Activated CD4-positive, alpha-beta T cell treated with anti-CD3 and anti-CD28 coated beads, Interleukin-2, amount 10 ng/mL, durations not matched to agents 7 days and 5 days (primary cell): ENCODE measurements at regions not wholly inside any gene's neighbourhood (a gene's known extent, or its start where the extent isn't known, plus 50 kb on each side); places are given as distances from the start of the nearest gene placed in this dataset.
"Not testable (repeated sequence)": the region's sequence is repeated elsewhere in the genome, so short reads cannot be mapped to it uniquely, and the experiment has no call there.

Source experiments
- CTCF ChIA-PET: fragments of 350-600 bp; sonication (Branson Sonifier 250); formaldehyde crosslinking; loops from one replicate; lab custom pipeline; 2021; ENCODE audit warnings: antibody characterized with exemption; lab: Charles Lee
- POLR2A ChIA-PET: fragments of 350-600 bp; sonication (Branson Sonifier 250); formaldehyde crosslinking; loops from one replicate; lab custom pipeline; 2021; ENCODE audit warnings: antibody characterized with exemption; lab: Charles Lee
- DNase-seq: peaks from one replicate; pipeline ENCODE4 v3.0.0-alpha.2; 2020
- H3K27ac Mint-ChIP-seq: one replicate; pipeline ENCODE4 v1.8.0; 2021; ENCODE audit warnings: mild to moderate bottlenecking, moderate library complexity, mixed read lengths
- H3K27me3 Mint-ChIP-seq: one replicate; pipeline ENCODE4 v1.8.0; 2021; ENCODE audit warnings: mixed read lengths
- H3K36me3 Mint-ChIP-seq: one replicate; pipeline ENCODE4 v1.8.0; 2021; ENCODE audit warnings: low read depth, mixed read lengths
- H3K4me1 Mint-ChIP-seq: one replicate; pipeline ENCODE4 v1.8.0; 2021; ENCODE audit warnings: mixed read lengths
- H3K4me3 Mint-ChIP-seq: one replicate; pipeline ENCODE4 v1.8.0; 2021; ENCODE audit warnings: mild to moderate bottlenecking, moderate library complexity, mixed read lengths
- H3K9me3 Mint-ChIP-seq: one replicate; pipeline ENCODE4 v1.8.0; 2021; ENCODE audit warnings: mixed read lengths

DNA sequence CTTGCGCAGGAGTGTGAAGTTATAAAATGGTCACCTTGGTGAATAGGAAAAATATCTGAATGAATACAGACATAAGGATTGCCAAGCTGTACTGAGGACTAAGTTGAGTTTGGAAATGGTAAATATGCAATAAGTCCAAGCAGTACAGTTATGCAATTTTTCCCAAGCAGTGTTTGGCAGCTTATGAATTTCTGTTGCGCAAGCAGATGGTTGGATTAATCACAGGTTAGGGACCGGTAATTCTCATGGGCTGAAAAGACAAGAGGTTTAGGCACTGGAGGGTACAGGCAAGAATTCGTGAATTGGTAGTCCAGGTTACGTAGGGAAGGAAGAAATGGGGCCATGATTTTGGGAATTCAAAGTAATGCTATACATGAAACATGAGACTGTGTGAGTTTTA is 210.3 kb downstream of the RAP2B start:
- H3K4me3 Mint-ChIP-seq, result no peak overlapping the region
- ChIA-PET CTCF (no interaction called here), POLR2A (no interaction called here)
- peaks cover 11% of the 10 kb centered on the region for H3K9me3 Mint-ChIP-seq
- no peak for DNase-seq
- H3K27ac Mint-ChIP-seq, result no peak overlapping the region
- no peaks in the 10 kb centered on the region for H3K27me3 Mint-ChIP-seq
- H3K36me3 Mint-ChIP-seq, result no peaks in the 10 kb centered on the region
- H3K4me1 Mint-ChIP-seq, result no peaks in the 10 kb centered on the region

GRCh38 chr3:153373606-153374005 is 211.6 kb downstream of the RAP2B start:
- H3K4me1 Mint-ChIP-seq, result no peaks in the 10 kb centered on the region
- H3K27me3 Mint-ChIP-seq, result no peaks in the 10 kb centered on the region
- CTCF ChIA-PET, result no interaction called here

GRCh38 chr3:153378366-153378765 is 216.3 kb downstream of the RAP2B start:
- CTCF ChIA-PET, H3K27ac Mint-ChIP-seq, DNase-seq, H3K4me1 Mint-ChIP-seq, H3K27me3 Mint-ChIP-seq, H3K36me3 Mint-ChIP-seq, H3K9me3 Mint-ChIP-seq, POLR2A ChIA-PET, H3K4me3 Mint-ChIP-seq: not testable (repeated sequence)

More at GRCh38 chr3:153373606-153374005, 211.6 kb downstream of the RAP2B start:
- POLR2A ChIA-PET, result no interaction called here
- H3K4me3 Mint-ChIP-seq, result no peak overlapping the region
- H3K36me3 Mint-ChIP-seq, result no peaks in the 10 kb centered on the region
- no peak overlapping the region for H3K27ac Mint-ChIP-seq
- DNase-seq, result no peak
- peaks cover 12% of the 10 kb centered on the region for H3K9me3 Mint-ChIP-seq

DNA sequence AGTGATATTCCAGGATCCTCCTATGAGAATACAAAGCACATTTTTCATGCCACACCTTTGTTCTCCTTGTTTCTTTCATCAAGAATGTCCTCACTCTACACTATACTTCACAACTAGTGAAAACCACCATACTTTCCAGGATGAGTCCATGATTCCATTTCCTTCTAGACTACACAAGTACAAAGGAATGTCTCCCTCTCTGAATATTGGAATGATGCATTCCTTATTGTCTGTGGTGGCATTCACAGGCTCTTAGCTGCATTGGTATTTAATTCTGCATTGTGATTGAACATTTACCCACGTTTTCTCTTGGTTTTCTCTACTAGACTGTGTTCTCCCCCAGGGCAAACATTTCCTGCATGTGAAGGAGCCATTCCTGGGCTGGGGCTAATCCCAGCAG is 217.5 kb downstream of the RAP2B start:
- Mint-ChIP-seq H3K4me3 (no peak overlapping the region), H3K27ac (no peak overlapping the region), H3K4me1 (no peaks in the 10 kb centered on the region), H3K36me3 (no peaks in the 10 kb centered on the region), H3K9me3 (peaks cover 3% of the 10 kb centered on the region), H3K27me3 (no peaks in the 10 kb centered on the region)
- POLR2A ChIA-PET, result no interaction called here
- DNase-seq, result no peak
- CTCF ChIA-PET, result interaction anchor here (0.7 kb wide), 1 partner anchor 28 kb away, joined by 3 read pairs; no protein-coding TSS in a partner anchor

DNA sequence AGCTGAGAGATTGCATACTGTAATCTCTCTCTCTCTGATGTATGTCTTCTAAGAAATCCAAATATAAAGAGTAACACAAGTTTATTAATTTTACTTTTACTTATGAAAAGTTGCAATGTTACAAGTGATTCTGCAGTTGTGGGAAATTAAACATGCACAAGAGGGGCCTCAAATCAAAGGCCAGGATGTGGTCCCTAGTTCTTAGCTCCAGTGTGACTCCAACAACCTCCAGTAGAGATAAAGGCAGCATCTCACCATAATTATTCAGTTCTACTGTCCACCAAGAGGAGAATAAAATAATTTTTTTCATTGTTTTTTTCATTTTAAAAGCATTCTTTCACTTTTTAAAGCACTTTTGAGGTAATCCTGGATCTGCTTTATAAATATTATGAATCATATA is 223.3 kb downstream of the RAP2B start:
- DNase-seq, result no peak
- ChIA-PET CTCF (no interaction called here), POLR2A (no interaction called here)
- Mint-ChIP-seq H3K27ac (no peak overlapping the region), H3K36me3 (no peaks in the 10 kb centered on the region), H3K9me3 (no peaks in the 10 kb centered on the region), H3K27me3 (no peaks in the 10 kb centered on the region), H3K4me3 (no peak overlapping the region), H3K4me1 (no peaks in the 10 kb centered on the region)

GRCh38 chr3:153392363-153392762 is 230.3 kb downstream of the RAP2B start:
- H3K4me1 Mint-ChIP-seq, result no peaks in the 10 kb centered on the region
- DNase-seq, result no peak
- ChIA-PET POLR2A (no interaction called here), CTCF (no interaction called here)
- no peak overlapping the region for H3K4me3 Mint-ChIP-seq
- H3K27me3 Mint-ChIP-seq, result no peaks in the 10 kb centered on the region
- no peaks in the 10 kb centered on the region for H3K36me3 Mint-ChIP-seq
- H3K9me3 Mint-ChIP-seq, result peaks cover 16% of the 10 kb centered on the region
- no peak overlapping the region for H3K27ac Mint-ChIP-seq

DNA sequence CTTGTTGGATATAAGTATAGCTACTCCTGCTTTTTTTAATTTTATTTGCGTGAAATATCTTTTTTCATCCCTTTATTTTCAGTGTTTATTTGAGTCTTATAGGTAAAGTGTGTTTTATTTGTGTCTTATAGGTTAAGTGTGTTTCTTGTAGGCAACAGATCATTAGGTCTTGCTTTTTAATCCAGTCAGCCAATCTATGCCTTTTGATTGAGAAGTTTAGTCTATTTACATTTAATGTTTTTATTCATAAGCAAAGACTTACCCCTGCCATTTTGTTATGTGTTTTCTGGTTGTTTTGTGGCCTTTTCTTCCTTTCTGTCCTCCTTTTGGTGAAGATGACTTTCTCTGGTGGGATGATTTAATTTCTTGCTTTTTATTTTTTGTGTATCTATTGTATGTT is 232.0 kb downstream of the RAP2B start:
- H3K9me3 Mint-ChIP-seq, result peaks cover 16% of the 10 kb centered on the region
- no peak overlapping the region for H3K27ac Mint-ChIP-seq

DNA sequence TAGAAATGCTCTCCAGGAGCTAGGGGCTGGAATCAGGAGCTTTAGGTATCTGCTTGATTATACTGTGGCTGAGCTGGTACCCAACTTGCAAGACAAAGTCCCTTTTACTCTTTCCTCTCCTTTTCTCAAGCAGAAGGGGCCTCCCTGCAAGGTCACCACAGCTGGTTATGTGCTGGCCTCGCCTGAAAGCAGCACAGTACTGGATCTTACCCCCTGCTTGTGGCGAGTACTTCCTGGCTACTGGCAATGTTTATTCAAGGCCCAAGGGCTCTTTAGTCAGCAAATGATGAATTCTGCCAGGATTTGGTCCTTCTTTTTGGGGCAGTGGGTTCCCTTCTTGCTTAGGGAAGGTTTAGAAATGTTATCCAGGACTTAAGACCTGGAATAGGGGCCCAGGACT is 234.6 kb downstream of the RAP2B start:
- CTCF ChIA-PET, result no interaction called here
- H3K4me3 Mint-ChIP-seq, result no peak overlapping the region
- H3K27me3 Mint-ChIP-seq, result no peaks in the 10 kb centered on the region
- H3K27ac Mint-ChIP-seq, result no peak overlapping the region
- POLR2A ChIA-PET, result no interaction called here
- no peaks in the 10 kb centered on the region for H3K36me3 Mint-ChIP-seq
- no peak for DNase-seq
- H3K9me3 Mint-ChIP-seq, result peaks cover 16% of the 10 kb centered on the region
- peaks cover 26% of the 10 kb centered on the region for H3K4me1 Mint-ChIP-seq

More for the DNA sequence above, 232.0 kb downstream of the RAP2B start:
- Mint-ChIP-seq H3K4me1 (peaks cover 6% of the 10 kb centered on the region), H3K36me3 (no peaks in the 10 kb centered on the region), H3K27me3 (no peaks in the 10 kb centered on the region), H3K4me3 (no peak overlapping the region)
- DNase-seq, result no peak
- ChIA-PET CTCF (no interaction called here), POLR2A (no interaction called here)

DNA sequence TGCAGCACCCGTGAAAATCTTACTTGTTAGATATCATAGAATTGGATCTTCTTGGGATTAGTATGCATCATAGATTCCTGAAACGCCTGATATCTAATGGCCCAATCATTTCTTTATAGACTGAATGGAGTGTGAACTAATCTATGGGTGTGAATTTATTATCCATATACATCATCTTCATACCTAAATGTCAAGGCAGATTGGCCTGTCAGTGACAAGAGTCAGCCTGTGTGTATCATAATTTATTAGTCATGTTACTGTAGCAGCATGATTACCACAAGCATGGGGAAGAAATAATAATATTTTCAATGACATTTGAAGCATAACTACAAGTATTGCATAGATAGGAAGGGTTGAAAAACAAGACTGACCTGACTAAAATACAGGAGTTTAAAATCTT is 235.8 kb downstream of the RAP2B start:
- Mint-ChIP-seq H3K27ac (no peak overlapping the region), H3K4me1 (peaks cover 26% of the 10 kb centered on the region), H3K27me3 (no peaks in the 10 kb centered on the region), H3K36me3 (no peaks in the 10 kb centered on the region), H3K4me3 (no peak overlapping the region), H3K9me3 (peaks cover 15% of the 10 kb centered on the region)
- ChIA-PET POLR2A (no interaction called here), CTCF (no interaction called here)
- no peak for DNase-seq

DNA sequence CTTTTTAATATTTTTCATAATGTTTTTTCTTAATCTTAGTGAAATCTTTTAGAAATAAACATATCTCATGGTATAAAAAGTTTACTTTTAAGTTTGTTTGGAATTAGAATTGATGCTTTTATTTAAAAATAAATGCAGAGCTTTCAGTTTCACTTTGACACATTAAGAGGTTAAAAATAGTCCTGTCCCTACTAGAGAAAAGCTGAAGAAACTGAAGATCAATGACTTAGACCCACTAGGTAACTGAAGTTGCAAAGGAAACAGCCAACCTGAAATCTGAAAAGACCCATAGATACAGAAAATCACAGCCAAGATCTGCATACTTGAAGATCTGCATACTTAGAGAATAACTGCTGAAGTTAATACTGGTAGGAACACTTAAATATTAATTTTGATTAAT is 237.6 kb downstream of the RAP2B start:
- Mint-ChIP-seq H3K4me3 (no peak overlapping the region), H3K27me3 (no peaks in the 10 kb centered on the region), H3K4me1 (peaks cover 26% of the 10 kb centered on the region)

GRCh38 chr3:153400641-153401040 is 238.6 kb downstream of the RAP2B start:
- Mint-ChIP-seq H3K4me1 (peaks cover 26% of the 10 kb centered on the region), H3K27ac (no peak overlapping the region), H3K27me3 (no peaks in the 10 kb centered on the region), H3K9me3 (peaks cover 8% of the 10 kb centered on the region), H3K36me3 (no peaks in the 10 kb centered on the region), H3K4me3 (no peak overlapping the region)
- POLR2A ChIA-PET, result no interaction called here
- no peak for DNase-seq
- CTCF ChIA-PET, result interaction anchor here (0.6 to 0.7 kb wide), 2 partner anchors 172 to 377 kb away, joined by 3 read pairs; no protein-coding TSS in a partner anchor

More for the DNA sequence above, 237.6 kb downstream of the RAP2B start:
- DNase-seq, result peak; percentile 14
- POLR2A ChIA-PET, result no interaction called here
- CTCF ChIA-PET, result interaction anchor here (0.9 kb wide), 1 partner anchor 19 kb away, joined by 3 read pairs; no protein-coding TSS in a partner anchor
- H3K9me3 Mint-ChIP-seq, result peaks cover 12% of the 10 kb centered on the region
- peak overlapping the region; percentile 50 for H3K27ac Mint-ChIP-seq
- no peaks in the 10 kb centered on the region for H3K36me3 Mint-ChIP-seq

- Mint-ChIP-seq H3K4me3 (no peak overlapping the region), H3K9me3 (peaks cover 4% of the 10 kb centered on the region), H3K36me3 (no peaks in the 10 kb centered on the region), H3K4me1 (peaks cover 19% of the 10 kb centered on the region), H3K27me3 (peaks cover 2% of the 10 kb centered on the region), H3K27ac (no peak overlapping the region)
- DNase-seq, result no peak
- CTCF ChIA-PET, result no interaction called here
- POLR2A ChIA-PET, result no interaction called here
Observed at GRCh38 chr3:153404157-153404556, 242.1 kb downstream of the RAP2B start.

DNA sequence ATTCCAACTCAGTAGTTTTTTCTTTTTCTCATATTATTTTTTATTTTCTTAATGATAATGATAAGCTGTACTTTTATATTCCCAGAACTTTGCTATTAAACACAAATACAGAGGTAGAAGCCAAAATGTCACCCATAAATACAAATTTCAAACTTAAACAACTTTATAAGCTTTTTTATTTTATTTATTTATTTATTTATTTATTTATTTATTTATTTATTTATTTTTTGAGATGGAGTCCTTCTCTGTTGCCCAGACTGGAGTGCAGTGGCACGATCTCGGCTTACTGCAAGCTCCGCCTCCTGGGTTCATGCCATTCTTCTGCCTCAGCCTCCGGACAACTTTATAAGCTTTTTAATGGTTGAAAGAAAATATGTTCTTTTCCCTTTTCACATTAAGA is 243.3 kb downstream of the RAP2B start:
- H3K9me3 Mint-ChIP-seq, H3K27ac Mint-ChIP-seq, POLR2A ChIA-PET, H3K27me3 Mint-ChIP-seq, H3K4me3 Mint-ChIP-seq, CTCF ChIA-PET, DNase-seq, H3K36me3 Mint-ChIP-seq, H3K4me1 Mint-ChIP-seq: not testable (repeated sequence)

DNA sequence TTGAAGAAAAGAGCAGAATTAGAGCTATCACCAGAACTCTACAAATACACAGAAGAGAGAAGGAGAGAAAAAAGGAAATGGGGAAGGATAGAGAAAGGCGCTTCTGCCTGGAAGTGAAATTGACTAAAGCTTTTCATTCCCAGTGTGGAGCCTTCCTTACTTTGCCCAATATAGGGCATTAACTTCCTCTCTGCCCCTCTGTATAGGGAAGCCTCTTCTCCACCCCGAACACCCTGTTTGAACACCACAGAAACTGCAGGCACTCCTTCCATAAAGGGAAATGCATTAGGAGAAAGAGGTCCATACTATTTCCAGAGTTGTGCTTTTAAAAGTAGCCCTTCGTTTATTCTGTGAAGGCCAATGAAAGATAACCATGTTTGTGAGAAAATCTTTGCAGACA is 248.5 kb downstream of the RAP2B start:
- no peaks in the 10 kb centered on the region for H3K36me3 Mint-ChIP-seq
- DNase-seq, result no peak
- POLR2A ChIA-PET, result no interaction called here
- H3K4me3 Mint-ChIP-seq, result no peak overlapping the region
- CTCF ChIA-PET, result no interaction called here
- H3K4me1 Mint-ChIP-seq, result no peaks in the 10 kb centered on the region
- no peaks in the 10 kb centered on the region for H3K9me3 Mint-ChIP-seq
- no peak overlapping the region for H3K27ac Mint-ChIP-seq
- peaks cover 2% of the 10 kb centered on the region for H3K27me3 Mint-ChIP-seq
